Heart left ventricle (tissue), 13 donors: ENCODE measurements at regions not wholly inside any gene's neighbourhood (a gene's known extent, or its start where the extent isn't known, plus 50 kb on each side); places are given as distances from the start of the nearest gene placed in this dataset.

Source experiments
- POLR2A ChIP-seq, 2 donors: fragments of 450-650 bp; IDR thresholded peaks; one replicate each; pipeline ENCODE4 v1.6.1; 2017; ENCODE audit warnings: antibody characterized with exemption in 2 of 2, mild to moderate bottlenecking in 2 of 2, moderate library complexity in 2 of 2
- TF ChIP-seq, protein P1 (sequence below), 12 donors: fragments of 200-600 bp; sonication (generic) in 4 of 12; IDR thresholded peaks; one replicate each; pipeline versions ENCODE4 v1.5.0 to v1.8.0; 2018 to 2022; ENCODE audit warnings: antibody characterized with exemption in 12 of 12, mild to moderate bottlenecking in 5 of 12
- donor health status: ischemic (EF 13 %, LVEDD 7.1; RV severe dilation, severe dysfunction).
- donor health status: DM: no; HTN: yes; CAD: no.
- donor health status: DM: no; HTN: no; CAD: no.
- donor health status: ischemic (EF 25% LVEDD 6.9; RV normal size, moderate dysfunction).
- donor health status: ischemic (EF 25% LVEDD 5.7; RV mildly dilated, moderate dysfunction).
- donor health status: ischemic (EF 35%, LVEDD 5.7; RV mildly dilated, moderate dysfunction).
- donor health status: nonischemic (EF 11% LVEDD 7.7; RV severe dilation, severe dysfunction).
- donor health status: DM: yes; HTN: yes; CAD: no.
- donor health status: PGD.
- donor health status: ischemic (EF 29% LVEDD 5.4; RV normal size, mild dysfunction).
- donor health status: nonischemic (EF 23%, LVEDD 6.1; RV moderate dilation, normal function).

DNA sequence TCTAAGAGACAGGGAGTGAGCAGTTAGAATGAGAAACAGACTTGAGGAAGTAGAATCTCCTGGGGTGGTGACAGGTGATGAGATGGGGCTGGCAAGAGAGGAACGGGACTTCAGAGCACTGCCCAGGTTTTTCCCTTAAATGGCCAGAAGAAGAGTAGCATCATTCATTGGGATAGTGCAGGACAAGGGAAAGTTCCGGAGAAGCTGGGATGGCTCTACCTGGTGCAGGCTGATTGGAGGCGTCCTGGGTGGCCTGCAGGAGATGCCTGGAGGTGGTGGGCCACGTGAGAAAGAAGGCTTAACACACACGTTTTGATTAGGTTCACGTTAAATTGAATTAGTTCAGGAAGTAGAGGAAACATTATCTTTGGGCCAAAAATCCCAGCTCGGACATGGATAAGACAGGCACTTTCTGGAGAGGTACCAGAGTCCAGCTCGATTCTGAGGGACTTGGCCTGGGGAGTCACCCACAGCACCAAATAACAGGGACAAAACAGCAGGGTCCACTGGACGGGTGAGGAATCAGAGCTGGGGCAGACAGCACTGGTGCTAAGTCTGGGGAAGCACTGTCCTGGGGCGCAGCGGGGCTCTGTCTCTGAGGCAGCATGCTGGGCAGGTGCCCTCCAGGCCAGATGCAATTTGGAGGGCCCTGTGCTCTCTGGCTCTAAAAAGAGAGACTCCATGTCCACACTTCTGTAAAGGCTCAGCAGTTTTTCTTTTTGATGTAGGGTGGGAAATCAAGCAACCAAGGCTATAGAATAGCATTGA is 512.3 kb upstream of the RAB6C start:
- TF ChIP-seq, protein P1, sequence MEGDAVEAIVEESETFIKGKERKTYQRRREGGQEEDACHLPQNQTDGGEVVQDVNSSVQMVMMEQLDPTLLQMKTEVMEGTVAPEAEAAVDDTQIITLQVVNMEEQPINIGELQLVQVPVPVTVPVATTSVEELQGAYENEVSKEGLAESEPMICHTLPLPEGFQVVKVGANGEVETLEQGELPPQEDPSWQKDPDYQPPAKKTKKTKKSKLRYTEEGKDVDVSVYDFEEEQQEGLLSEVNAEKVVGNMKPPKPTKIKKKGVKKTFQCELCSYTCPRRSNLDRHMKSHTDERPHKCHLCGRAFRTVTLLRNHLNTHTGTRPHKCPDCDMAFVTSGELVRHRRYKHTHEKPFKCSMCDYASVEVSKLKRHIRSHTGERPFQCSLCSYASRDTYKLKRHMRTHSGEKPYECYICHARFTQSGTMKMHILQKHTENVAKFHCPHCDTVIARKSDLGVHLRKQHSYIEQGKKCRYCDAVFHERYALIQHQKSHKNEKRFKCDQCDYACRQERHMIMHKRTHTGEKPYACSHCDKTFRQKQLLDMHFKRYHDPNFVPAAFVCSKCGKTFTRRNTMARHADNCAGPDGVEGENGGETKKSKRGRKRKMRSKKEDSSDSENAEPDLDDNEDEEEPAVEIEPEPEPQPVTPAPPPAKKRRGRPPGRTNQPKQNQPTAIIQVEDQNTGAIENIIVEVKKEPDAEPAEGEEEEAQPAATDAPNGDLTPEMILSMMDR (IDR thresholded peaks at IDR 0.05), result no peak
- TF ChIP-seq POLR2A (IDR thresholded peaks at IDR 0.05), result no peak
